Dedifferentiated amniotic fluid mesenchymal stem cell (primary cell): ENCODE measurements at regions not wholly inside any gene's neighbourhood (a gene's known extent, or its start where the extent isn't known, plus 50 kb on each side); places are given as distances from the start of the nearest gene placed in this dataset.
"Not testable (repeated sequence)": the region's sequence is repeated elsewhere in the genome, so short reads cannot be mapped to it uniquely, and the experiment has no call there.

Experiments used
- DNase-seq: peaks from one replicate; pipeline ENCODE4 v3.0.0-alpha.2; 2016; ENCODE audit errors: extremely low spot score

DNA sequence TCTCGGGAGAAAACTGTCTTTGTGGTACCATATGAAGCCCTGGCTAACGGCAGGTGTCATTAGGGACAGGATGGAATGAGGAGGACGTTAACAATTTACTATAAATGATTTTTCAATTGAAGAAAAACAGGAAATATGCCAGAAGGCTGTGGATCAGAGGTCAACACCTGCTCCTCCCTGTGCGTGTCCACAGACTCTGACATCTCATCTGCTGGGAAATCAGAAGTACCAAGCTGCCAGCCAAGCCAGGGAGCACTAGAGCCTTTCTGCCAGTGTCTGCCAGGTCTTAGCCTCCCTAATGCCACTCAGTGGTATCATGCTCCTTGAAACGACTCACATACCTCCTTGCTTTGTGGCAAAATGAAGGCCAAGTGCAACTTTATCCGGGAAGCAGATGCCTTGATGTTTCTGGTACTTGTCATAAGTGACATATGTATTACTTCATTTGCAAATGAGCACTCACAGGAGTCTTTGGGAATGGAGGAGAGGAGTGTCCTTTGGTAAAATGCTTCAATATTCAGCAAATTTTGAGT is 541.1 kb downstream of the SATB2 start:
- DNase-seq = no peak

DNA sequence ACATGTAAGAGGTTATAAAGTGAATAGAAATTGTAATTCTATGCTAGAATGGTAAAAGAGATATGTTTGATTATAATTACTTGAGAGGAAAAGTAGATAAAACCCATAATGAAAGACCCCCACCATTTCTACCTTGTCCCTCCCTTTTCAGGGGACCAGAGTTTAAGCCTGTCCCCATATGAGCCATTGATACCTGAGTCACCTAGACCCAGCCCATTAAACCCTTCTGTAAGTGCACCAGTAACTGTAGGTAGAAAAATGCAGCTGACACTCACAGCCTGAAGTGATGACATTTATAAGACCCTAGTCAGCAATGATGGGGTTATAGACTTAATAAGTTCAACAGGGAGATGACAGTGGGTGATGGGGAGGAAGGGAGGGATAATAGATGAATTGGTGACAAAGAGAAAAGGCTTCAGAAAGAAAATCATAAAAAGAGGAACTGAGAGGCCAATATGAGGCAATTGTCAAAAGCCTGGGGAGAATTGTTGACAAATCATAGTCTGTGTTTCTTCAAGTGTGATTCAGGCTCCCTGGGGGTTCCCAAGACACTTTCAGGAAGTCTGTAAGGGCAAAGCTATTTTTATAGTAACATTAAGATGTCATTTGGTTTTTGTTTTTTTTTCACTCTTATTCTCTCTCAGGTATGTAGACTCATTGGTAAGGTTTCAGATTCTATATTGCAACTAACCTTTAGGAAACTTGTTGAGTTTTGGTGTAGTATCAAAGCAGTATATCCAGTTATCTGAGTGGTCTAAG is 544.2 kb downstream of the SATB2 start:
- no peak for DNase-seq

DNA sequence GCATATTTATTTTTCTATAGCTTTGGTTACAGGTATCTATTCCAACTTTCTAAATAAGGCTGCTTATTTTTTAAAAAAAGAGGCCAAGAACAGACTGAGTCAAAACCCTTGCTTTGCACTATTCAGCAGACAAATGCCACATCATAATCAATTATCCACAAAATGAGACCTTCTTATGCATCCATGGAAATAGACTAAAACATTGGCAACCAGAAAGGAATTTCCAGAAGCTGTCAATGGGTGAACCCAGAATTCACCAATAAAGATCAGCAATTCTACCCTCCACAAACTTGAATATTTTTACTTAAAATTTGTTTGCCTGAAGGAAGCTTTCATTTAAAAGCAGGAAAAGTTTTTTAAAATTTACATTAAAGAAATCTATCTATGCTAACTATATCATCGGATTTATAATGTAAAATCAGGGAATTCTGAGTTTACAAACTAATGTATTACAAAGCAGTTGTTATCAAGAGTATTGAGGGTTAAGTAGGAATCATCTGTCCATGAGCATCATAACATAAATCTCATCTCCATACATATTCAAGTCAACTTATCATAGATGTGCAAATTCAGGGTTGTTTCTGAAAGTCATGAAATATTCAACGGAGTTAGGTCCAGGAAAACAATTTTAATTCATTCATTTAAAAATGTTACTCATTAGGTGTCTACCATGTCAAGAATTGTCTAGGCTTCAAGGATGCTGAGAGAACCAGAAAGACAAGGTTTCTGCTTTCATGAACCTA is 548.0 kb downstream of the SATB2 start:
- DNase-seq = no peak

DNA sequence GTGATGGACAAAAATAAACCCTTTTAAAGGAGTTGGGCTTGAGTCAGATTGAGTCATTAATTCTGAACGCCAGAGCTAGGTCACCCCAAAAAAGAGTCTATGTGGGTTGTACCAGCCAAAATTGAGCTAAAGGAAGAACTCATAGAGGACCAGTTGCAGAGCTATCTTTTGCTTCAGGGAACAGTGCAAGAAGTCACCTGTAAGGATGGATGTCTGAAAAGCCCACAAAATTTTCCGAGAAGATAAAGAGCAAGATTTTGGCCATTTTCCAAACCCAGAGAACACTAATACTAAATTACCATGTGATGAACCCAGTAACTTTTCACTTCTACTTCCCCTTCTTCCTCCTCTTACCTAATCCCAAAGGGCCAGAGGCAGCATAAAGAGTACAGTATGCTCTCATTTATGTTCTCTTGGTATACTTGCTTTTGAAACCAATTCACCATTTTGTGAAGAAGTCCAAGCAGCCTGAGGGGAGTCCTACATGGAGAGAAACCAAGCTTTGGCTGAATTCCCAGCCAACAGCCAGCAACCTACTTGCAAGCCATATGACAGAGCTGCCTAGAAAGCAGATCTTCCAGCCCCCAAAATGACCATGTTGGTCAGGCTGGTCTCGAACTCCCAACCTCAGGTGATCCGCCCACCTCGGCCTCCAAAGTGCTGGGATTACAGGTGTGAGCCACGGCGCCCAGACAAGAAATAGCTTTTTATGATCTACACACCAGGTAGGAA is 551.7 kb downstream of the SATB2 start:
- no peak for DNase-seq

DNA sequence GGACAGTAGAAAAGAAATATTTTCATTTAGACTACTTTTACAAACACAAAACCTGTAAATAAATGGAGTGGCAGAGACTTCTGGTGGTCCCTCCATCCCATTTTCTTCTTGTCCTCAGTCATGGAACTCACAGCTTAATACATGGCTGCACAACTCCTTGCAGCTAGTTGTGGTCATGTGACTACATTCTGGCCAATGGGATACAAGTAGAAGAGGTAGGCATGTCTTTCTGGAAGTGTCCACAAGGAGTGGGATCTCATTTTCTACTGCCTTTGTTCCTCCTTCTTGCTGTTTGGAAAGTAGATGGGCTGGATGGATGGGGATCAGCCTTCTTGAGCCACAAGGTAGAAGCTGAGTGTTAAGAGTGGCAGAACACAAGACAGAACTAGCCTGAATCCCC is 555.8 kb downstream of the SATB2 start:
- no peak for DNase-seq

DNA sequence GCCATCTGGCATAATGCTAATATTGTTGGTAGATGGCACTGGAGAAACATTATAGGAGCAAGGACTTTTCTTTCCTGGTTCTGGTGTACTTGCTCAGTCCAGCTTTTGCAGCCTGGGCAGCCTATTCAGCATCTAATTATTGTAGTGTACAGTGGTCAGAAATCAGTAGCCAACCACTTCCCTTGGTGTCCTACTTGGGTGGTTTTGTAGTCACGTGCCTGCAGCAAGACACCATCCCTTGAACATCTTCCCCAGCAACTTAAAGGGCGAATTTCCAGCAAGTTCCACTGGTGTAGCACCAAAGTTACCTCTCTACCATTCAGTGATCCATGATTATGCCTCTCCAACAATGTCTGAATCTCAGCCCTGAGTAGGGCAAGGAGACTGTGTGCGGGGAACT is 557.6 kb downstream of the SATB2 start:
- no peak for DNase-seq

DNA sequence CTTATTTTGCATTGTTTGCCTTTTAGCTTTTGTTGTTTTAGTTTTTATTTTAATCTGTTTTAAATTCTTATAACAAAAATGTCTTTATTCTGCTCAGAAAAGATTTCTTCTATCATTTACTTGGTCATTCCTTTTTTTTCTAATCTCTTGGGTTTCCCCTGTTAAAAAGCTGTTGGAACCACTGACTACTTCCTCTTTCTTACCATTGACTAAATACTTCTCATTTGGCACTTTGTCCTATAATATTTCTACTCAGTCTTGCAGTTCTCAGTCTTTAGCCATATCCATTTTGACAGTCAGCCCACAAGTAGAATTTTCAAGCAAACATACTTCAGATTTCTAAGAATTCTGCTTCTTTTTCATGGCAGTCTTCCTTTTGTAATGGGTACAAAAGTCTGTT is 567.2 kb downstream of the SATB2 start:
- no peak for DNase-seq

DNA sequence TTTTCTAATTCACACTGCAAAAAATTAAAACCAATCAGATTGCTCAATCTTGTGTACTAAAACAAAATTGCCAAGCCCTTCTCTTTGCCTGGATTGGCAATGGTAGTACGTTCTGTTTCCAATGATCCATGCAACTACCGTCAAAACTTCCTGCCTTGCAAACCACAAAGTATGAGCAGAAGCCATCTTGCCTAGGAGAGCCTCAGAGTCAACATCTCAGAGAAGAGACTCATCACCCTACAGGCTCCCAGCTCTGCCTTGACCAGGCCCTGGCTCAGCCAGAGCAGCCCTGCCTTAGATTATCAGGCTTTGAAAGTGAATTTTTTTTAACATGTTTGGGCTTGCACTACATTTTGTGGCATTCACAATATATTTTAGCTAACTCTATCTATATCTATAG is 574.1 kb downstream of the SATB2 start:
- no peak for DNase-seq

DNA sequence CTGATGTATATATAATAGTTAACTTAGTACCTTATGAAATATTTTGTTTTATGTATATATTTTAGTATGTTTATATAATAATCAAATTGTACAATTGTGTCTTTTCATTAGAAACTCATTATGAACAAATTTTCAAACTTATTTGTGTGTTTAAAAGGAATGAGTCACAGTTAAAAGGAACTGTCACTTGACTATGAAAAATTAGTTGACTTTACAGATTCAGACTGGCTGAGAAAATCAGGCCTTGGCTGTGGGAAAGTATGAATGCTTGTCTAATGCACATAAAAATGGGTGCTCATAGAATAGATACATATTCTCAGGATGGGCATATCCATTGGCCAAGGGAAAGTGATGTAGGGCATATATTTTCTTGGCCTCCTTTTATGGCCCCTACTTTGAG is 576.8 kb downstream of the SATB2 start:
- DNase-seq = no peak

DNA sequence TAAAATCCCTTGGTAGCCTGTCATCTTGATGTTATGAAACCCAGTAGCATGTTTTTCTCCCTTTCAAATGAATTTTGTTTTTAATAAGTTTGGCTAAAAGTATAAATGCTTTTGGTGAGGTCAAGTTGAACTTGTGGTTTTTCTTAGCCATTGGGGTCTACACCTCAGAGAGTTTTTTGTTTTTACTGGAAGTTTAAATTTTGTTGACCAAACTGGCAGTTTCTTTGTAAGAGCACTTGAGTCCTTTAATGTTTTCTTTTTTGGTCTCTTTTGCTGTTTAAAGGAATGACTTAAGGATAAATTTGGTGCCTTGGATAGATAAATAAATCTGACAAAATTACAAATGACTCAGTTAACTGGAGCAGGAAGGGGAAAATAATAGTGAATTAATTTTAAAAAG is 577.3 kb downstream of the SATB2 start:
- no peak for DNase-seq

DNA sequence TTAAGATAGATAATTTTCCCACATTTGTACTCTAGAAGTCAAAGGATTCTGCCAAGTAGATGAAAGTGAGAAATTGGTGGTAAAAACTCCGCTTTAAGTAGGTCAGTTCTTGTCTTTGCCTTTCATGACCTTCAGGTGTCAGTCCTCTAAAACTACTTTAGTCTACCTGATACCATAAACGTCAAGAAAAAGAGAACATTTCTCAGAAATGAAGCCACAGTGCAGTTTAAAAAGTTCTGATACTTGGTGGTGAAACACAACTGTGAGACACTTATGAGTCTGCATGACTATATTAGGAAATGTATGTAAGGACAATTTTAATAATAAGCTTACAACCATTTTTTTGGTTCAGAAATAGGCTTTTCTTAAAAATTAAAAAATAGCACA is 583.3 kb downstream of the SATB2 start:
- no peak for DNase-seq

DNA sequence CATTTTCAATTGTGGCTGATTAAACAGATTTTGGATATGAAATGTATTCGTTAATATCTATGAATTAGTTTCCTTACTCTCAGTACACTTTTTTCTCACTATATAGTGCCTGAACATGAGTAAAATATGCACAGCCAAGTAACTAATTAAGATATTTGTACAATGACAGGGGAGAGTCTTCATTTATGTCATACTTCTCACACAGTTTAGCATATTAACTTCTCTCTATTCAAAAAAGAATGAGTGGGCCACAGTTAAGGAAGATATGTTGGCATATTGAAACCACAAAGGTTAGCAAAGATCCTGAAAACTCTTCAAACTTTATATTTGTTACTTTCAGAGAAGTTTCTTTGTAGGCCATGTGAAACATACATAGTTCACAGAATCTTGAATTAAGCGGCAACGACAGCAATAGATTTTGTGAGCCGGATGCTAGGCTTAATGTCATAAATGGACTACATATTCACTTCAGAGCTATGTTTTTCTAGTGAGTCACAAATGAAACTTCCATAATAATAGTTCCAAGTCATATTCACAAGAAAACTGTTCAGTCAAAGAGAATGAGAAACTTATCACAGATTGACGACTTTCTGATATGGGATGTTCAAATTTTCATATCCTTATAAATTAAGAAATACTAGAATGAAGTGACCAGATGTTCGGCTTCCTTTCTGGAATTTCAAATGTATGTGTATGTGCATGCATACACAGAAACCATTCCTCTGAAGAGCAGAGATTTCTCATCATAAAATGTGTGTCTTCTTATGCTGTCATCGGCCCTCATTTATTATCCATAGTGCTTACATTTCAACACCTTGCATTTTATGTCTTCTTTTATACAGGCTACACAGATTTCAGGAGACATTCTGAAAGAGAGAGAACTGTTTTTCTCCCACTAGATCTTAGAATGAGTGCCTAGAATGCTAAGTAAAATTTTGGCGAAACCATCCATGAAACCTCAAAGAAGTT is 584.0 kb downstream of the SATB2 start:
- peak; percentile 35 for DNase-seq

DNA sequence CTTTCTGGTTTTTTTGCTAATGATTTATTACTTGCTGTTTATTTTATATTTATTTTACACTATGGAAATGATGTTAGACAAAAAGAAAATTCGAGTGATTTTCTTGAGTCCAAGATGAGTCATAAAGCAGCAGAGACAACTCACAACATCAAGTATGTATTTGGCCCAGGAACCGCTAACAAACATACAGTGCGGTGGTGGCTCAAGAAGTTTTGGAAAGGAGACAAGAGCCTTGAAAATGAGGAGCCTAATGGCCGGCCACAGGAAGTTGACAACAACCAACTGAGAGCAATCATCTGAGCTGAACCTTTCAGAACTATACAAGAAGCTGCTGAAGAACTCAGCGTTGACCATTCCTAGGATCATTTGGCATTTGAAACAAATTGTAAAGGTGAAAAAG is 594.1 kb downstream of the SATB2 start:
- DNase-seq = no peak

DNA sequence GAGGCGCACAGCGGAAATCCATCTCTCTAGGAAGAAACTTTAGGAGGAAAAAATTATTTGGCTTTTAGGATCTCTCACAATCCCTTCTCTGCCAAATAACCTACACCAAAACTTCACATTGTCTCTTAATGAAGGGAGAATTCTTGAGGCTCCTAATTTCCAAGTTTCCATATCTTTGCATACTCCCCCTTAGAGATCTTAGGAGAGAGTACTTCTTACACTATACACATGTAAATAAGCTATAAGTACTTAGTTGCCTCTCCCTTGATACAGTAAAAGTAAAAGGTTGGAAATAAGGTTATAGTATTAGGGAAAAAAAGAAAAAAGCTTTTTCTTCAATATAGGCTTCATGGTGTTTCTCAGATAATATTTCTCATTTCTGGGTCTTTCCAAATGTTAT is 596.7 kb downstream of the SATB2 start:
- no peak for DNase-seq

DNA sequence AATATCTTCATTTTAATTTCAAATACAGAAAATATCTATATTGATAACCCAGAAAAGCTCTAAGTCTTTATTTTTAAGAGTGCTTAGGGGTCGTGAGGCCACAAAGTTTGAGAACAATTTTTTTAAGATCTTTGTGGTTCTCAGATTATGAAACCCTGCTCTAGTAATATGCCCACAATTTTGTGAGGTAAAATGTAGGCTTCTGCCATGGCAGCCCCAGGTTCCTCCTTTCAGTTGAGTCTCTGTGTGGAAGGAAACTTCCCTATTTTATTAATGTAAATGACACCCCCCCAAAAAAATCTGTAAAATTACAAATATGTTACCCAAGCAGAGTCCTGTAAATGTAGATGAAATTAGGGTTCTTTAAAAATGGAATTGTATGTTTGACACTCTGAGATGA is 600.5 kb downstream of the SATB2 start:
- no peak for DNase-seq

DNA sequence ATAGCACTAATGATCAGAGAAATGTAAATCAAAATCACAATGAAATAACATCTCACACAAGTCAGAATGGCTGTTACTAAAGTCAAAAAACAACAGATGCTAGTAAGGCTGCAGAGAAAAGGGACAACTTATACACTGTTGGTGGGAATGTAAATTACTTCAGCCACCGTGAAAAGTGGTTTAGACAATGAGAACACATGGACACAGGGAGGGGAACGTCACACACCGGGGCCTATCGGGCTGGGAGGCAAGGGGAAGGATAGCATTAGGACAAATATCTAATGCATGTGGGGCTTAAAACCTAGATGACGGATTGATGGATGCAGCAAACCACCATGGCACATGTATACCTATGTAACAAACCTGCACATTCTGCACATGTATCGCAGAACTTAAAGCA is 602.0 kb downstream of the SATB2 start:
- not testable (repeated sequence) for DNase-seq

DNA sequence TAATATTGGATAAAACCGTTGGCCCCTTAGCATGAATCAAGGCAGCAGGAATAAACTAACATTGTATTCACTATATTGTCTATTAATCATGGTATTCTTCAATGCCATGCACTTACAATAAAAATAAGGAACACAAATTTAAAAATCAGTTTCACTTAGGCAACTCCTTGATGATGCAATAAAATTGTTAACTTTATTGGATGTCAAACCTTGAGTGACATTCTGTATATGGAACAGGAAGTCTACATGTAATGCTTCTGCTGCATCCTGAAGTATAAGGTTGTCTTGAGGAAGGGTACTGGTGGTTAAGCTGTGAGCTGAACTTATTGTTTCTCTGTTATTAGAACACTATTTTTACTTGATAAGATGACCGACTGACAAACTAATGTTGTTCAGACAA is 605.5 kb downstream of the SATB2 start:
- no peak for DNase-seq

DNA sequence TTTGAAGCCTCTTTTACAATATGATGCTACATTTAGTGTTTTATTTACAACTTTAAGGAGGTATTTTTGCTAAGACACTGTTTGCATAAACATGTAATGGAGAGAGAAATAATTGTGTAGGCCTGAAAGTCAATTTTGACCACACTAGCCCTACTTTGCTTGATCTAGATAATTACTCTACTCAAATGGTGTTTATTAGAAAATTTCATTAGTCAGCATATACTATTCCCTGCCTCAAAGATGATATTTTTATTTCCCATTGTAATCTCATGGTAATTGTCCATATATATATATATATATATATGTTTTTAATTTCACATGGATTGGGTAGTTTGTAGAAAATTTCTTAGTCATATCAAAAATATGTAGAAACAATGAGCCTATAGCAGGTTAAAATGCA is 632.2 kb downstream of the SATB2 start:
- no peak for DNase-seq

DNA sequence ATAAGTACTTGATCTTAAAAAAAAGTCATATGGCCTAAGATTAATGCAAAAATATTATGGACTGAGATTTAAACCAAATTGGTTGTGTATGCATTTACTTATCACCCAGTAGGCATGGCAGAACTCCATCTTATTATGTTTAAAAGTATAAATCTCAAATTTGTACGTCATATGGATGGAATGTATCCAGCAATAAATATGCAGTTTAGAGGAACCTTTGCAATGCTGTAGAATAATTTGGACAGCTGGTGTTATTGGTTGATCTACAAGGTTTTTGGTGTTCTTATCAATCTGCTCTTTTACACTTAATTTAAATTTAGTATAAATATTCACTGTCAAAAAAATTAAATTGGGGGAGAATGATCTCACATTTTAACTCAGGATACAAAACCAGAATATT is 640.2 kb downstream of the SATB2 start:
- DNase-seq = no peak

DNA sequence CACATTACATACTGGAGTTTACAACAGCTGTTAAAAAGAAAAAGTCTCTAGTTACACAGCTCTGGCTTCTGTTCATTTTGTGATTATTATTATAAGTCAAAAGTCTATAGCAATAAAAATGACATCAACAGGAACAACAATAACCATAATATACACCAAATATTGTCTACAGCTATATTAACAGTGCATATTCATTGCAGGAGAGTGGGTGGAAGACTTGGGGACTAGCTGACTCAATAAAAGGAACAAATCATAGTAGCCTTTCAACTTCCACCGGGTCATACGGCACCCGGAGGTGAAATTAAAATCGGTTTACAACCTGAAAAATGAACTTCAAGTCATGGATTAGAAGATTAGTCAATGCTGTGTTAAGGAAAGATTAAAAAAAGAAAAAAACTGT is 642.1 kb downstream of the SATB2 start:
- DNase-seq = no peak

DNA sequence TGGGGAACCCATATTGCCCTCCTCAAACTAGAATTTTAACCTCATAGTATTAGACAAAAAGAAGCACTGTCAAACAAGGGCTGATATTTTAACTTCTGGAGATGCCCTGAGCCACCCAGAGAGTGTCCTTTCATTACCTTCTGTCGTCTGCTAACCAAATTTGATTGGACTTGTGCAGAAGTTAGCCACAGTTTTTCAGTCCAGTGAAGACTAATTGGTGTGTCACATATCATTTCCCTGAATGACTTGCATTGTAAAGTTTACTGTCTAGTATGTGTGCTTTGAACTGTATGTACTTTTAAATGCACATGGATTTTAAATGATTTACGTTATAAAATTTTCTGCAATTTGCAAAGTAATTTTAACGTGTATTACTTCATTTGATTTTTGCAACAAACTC is 646.5 kb downstream of the SATB2 start:
- DNase-seq = no peak

DNA sequence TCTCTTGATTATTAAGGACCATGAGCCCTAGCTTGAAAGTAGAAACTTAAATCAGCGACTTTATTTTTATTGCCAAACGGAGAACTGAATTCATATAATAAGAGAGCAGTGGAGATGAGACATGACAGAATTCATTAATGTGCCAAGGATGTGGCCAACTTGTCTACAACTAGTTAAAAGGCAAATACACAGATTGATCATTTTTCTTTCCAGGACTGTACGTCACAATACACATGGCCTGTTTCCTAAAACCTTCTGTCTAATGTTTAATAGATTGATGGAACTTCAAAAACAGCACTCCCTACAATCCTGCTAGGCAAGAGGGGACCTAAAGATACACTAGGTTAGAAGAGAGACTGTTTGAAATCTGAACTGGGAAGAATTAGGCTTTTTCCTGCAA is 647.8 kb downstream of the SATB2 start:
- no peak for DNase-seq
